IMR-90 (cell line): ENCODE measurements at regions not wholly inside any gene's neighbourhood (a gene's known extent, or its start where the extent isn't known, plus 50 kb on each side); places are given as distances from the start of the nearest gene placed in this dataset.

Source experiments
- ATAC-seq: fragments of 200-7000 bp; cut with Tn5 transposase; 2 replicates; pipeline ENCODE4 v1.9.1; 2020; ENCODE audit warnings: low read depth, mild to moderate bottlenecking, moderate library complexity
- BruUV-seq: library from RNA; stranded (reverse); fragments of 400-500 nt; replicated peaks from 2 replicates; lab custom pipeline; 2021; lab: Mats Ljungman, UMichigan
- CTCF ChIA-PET: fragments of 300-600 bp; formaldehyde crosslinking; extraction: SDS; loops from one replicate; lab custom pipeline; 2021; ENCODE audit warnings: antibody characterized with exemption; lab: Yijun Ruan, JAX
- POLR2A ChIA-PET: fragments of 300-600 bp; sonication (Branson Sonifier 250); formaldehyde crosslinking; loops from one replicate; lab custom pipeline; 2022; ENCODE audit warnings: antibody characterized with exemption; ENCODE audit not compliant: unreplicated experiment; lab: Charles Lee
- DNase-seq: peaks from one replicate; pipeline ENCODE4 v3.0.0; 2013
- H2AFZ ChIP-seq: replicated peaks from 2 replicates; pipeline ENCODE3; 2013; ENCODE audit warnings: low read length, mild to moderate bottlenecking; ENCODE audit not compliant: poor library complexity
- H2AK5ac ChIP-seq: 2 replicates; pipeline ENCODE4 v1.6.1; 2013; ENCODE audit warnings: low read depth, low read length, inconsistent platforms
- H2AK9ac ChIP-seq: replicated peaks from 2 replicates; pipeline ENCODE3; 2013; ENCODE audit warnings: mild to moderate bottlenecking, low read depth, low read length, moderate library complexity; ENCODE audit not compliant: poor library complexity
- H2BK120ac ChIP-seq: 2 replicates; pipeline ENCODE4 v1.6.1; 2013; ENCODE audit warnings: low read depth, low read length, inconsistent platforms
- H2BK15ac ChIP-seq: 3 replicates; pipeline ENCODE4 v1.6.1; 2013; ENCODE audit warnings: low read depth, low read length, inconsistent platforms
- H2BK20ac ChIP-seq: 2 replicates; pipeline ENCODE4 v1.6.1; 2013; ENCODE audit warnings: low read depth, mild to moderate bottlenecking, inconsistent platforms, low read length, moderate library complexity
- H2BK5ac ChIP-seq: 2 replicates; pipeline ENCODE4 v1.6.1; 2013; ENCODE audit warnings: mild to moderate bottlenecking, low read depth, low read length, inconsistent platforms; ENCODE audit not compliant: poor library complexity, severe bottlenecking
- H3K14ac ChIP-seq: replicated peaks from 2 replicates; pipeline ENCODE4 v1.6.1; 2013; ENCODE audit warnings: low read depth, low read length, inconsistent platforms
- H3K18ac ChIP-seq: 2 replicates; pipeline ENCODE4 v1.6.1; 2013; ENCODE audit warnings: low read depth, low read length, control low read depth
- H3K23ac ChIP-seq: 2 replicates; pipeline ENCODE4 v1.6.1; 2013; ENCODE audit warnings: low read depth, low read length, inconsistent platforms
- H3K27ac ChIP-seq: 2 replicates; pipeline ENCODE4 v1.5.1; 2013; ENCODE audit warnings: mild to moderate bottlenecking, control low read depth, low read length; ENCODE audit not compliant: insufficient read depth
- H3K27me3 ChIP-seq: 2 replicates; pipeline ENCODE4 v1.6.1; 2013; ENCODE audit warnings: low read length; ENCODE audit not compliant: control insufficient read depth, insufficient read depth
- H3K36me3 ChIP-seq: 2 replicates; pipeline ENCODE4 v1.6.1; 2013; ENCODE audit warnings: low read length, mixed read lengths; ENCODE audit not compliant: control insufficient read depth, insufficient read depth
- H3K4ac ChIP-seq: 2 replicates; pipeline ENCODE4 v1.6.1; 2013; ENCODE audit warnings: low read depth, low read length, inconsistent platforms
- H3K4me1 ChIP-seq: 2 replicates; pipeline ENCODE4 v1.6.1; 2013; ENCODE audit warnings: low read length, mixed read lengths; ENCODE audit not compliant: control insufficient read depth, insufficient read depth
- H3K4me2 ChIP-seq: 2 replicates; pipeline ENCODE4 v1.6.1; 2013; ENCODE audit warnings: low read depth, mild to moderate bottlenecking, control low read depth, low read length, moderate library complexity
- H3K4me3 ChIP-seq: 2 replicates; pipeline ENCODE4 v1.5.1; 2013; ENCODE audit warnings: low read depth, mild to moderate bottlenecking, control low read depth, low read length, moderate library complexity; ENCODE audit not compliant: insufficient read depth
- H3K56ac ChIP-seq: 2 replicates; pipeline ENCODE4 v1.6.1; 2013; ENCODE audit warnings: low read length, inconsistent platforms; ENCODE audit not compliant: insufficient read depth; ENCODE audit errors: extremely low read depth
- H3K79me1 ChIP-seq, 2 experiments: 2 replicates each; pipeline ENCODE4 v1.6.1; 2013; ENCODE audit warnings: low read length in 2 of 2, inconsistent platforms in 1 of 2, low read depth in 1 of 2
- H3K9ac ChIP-seq: 2 replicates; pipeline ENCODE4 v1.6.1; 2013; ENCODE audit warnings: low read depth, low read length, control low read depth
- H3K9me1 ChIP-seq: 2 replicates; pipeline ENCODE4 v1.6.1; 2013; ENCODE audit warnings: low read length, inconsistent platforms; ENCODE audit not compliant: insufficient read depth
- H3K9me3 ChIP-seq: 2 replicates; pipeline ENCODE4 v1.6.1; 2013; ENCODE audit warnings: low read length; ENCODE audit not compliant: control insufficient read depth, insufficient read depth
- H4K20me1 ChIP-seq: 2 replicates; pipeline ENCODE4 v1.6.1; 2013; ENCODE audit warnings: low read length, inconsistent platforms; ENCODE audit not compliant: insufficient read depth
- H4K5ac ChIP-seq: 2 replicates; pipeline ENCODE4 v1.6.1; 2013; ENCODE audit warnings: mild to moderate bottlenecking, low read depth, low read length, control low read depth
- H4K8ac ChIP-seq, 2 experiments: 2 replicates each; pipeline ENCODE4 v1.6.1; 2013; ENCODE audit warnings: low read depth in 2 of 2, low read length in 2 of 2, control low read depth in 1 of 2, inconsistent platforms in 1 of 2
- H4K91ac ChIP-seq: 2 replicates; pipeline ENCODE4 v1.6.1; 2013; ENCODE audit warnings: low read depth, low read length, inconsistent platforms; ENCODE audit not compliant: insufficient read depth
- BHLHE40 ChIP-seq: fragments of 150-350 bp; IDR thresholded peaks from 2 replicates; pipeline ENCODE4 v1.6.1; 2016; ENCODE audit warnings: mild to moderate bottlenecking, low read depth, low read length
- CEBPB ChIP-seq: IDR thresholded peaks from 2 replicates; pipeline ENCODE4 v1.6.1; 2012; ENCODE audit warnings: low read depth, low read length, improper control_type of control experiment
- CHD1 ChIP-seq: IDR thresholded peaks from 2 replicates; pipeline ENCODE4 v1.6.1; 2012; ENCODE audit warnings: low read depth, low read length, improper control_type of control experiment
- FOS ChIP-seq: fragments of 150-350 bp; IDR thresholded peaks from 2 replicates; pipeline ENCODE4 v1.6.1; 2016; ENCODE audit warnings: low read depth, low read length
- MAFK ChIP-seq: IDR thresholded peaks from 2 replicates; pipeline ENCODE4 v1.6.1; 2012; ENCODE audit warnings: low read depth, low read length, improper control_type of control experiment
- MAZ ChIP-seq: IDR thresholded peaks from 2 replicates; pipeline ENCODE4 v1.6.1; 2012; ENCODE audit warnings: low read depth, mild to moderate bottlenecking, low read length, improper control_type of control experiment, moderate library complexity, borderline replicate concordance
- MXI1 ChIP-seq: IDR thresholded peaks from 2 replicates; pipeline ENCODE4 v1.6.1; 2012; ENCODE audit warnings: low read depth, mild to moderate bottlenecking, low read length, moderate library complexity, borderline replicate concordance
- NFE2L2 ChIP-seq: fragments of 150-350 bp; IDR thresholded peaks from 2 replicates; pipeline ENCODE4 v1.6.1; 2016; ENCODE audit warnings: low read depth, mild to moderate bottlenecking, low read length
- POLR2A ChIP-seq: IDR thresholded peaks from 2 replicates; pipeline ENCODE4 v1.6.1; 2012; ENCODE audit warnings: mild to moderate bottlenecking, low read depth, low read length
- RAD21 ChIP-seq: IDR thresholded peaks from 2 replicates; pipeline ENCODE4 v1.6.1; 2012; ENCODE audit warnings: low read length, improper control_type of control experiment
- RCOR1 ChIP-seq: IDR thresholded peaks from 2 replicates; pipeline ENCODE4 v1.6.1; 2012; ENCODE audit warnings: mild to moderate bottlenecking, low read length, improper control_type of control experiment; ENCODE audit not compliant: insufficient replicate concordance
- RFX5 ChIP-seq: IDR thresholded peaks from 2 replicates; pipeline ENCODE4 v1.8.0; 2012; ENCODE audit warnings: low read depth, mild to moderate bottlenecking, low read length, moderate library complexity
- WGBS, 2 experiments: methylation state at CpG; one replicate each; pipeline versions ENCODE4 v1.1.5 to v1.1.7; 2013; ENCODE audit warnings: missing lambda C conversion rate in 2 of 2; ENCODE audit not compliant: insufficient read length in 1 of 2; ENCODE audit errors: extremely low coverage in 2 of 2; 5-methylcytosine and 5-hydroxymethylcytosine counted together
- dilution Hi-C: fragments of 300-500 bp; cut with HindIII; formaldehyde crosslinking; loops from one replicate; pipeline ENCODE4 v1.14.3; 2018; ENCODE audit warnings: low sequenced_read_pairs; ENCODE audit not compliant: unreplicated experiment
- in situ Hi-C: fragments of 300-500 bp; cut with MboI; formaldehyde crosslinking; loops from 3 replicates; pipeline ENCODE4 v1.14.3; 2019; ENCODE audit warnings: low sequenced_read_pairs, inconsistent platforms, mixed read lengths
- intact Hi-C: fragments of 100-400 bp; cut with micrococcal nuclease; formaldehyde crosslinking; loops from 2 replicates; pipeline ENCODE4 v1.10.0; 2022
- TF ChIP-seq, protein P1 (sequence below): fragments of 150-350 bp; IDR thresholded peaks from 2 replicates; pipeline ENCODE4 v1.6.1; 2016; ENCODE audit warnings: low read depth, mild to moderate bottlenecking, low read length, moderate library complexity, borderline replicate concordance
- TF ChIP-seq, protein P2 (sequence below): fragments of 150-350 bp; IDR thresholded peaks from 2 replicates; pipeline ENCODE4 v1.6.1; 2017; ENCODE audit warnings: mild to moderate bottlenecking, antibody characterized with exemption, low read length, low read depth

DNA sequence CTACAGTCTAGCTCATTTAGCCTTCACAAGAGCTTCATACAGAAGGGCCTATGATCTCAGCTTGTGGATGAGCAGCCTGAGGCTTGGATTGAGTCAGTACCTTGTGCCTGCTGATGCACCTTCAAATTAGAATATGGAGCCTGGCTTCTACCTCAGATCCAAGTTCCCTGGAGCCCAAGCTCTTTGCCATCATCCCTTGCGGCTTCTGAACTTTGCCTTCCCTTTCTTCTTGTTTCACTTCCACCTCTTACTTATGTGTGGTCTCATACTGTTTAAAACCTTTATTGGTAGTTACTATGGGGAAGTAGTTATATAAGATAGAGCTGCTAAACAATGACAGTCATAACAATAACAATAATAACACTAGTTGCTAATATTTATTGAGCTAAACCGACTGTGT, 84.3 kb upstream of the AFF2 start:
- no peak for ATAC-seq
- H3K9me3 ChIP-seq: no peaks in the 10 kb centered on the region
- H3K4me3 ChIP-seq: no peak overlapping the region
- H3K27me3 ChIP-seq: no peaks in the 10 kb centered on the region
- intact Hi-C loops (no loop called here), dilution Hi-C loops (no loop called here), in situ Hi-C loops (no loop called here)
- ChIA-PET POLR2A (no interaction called here), CTCF (no interaction called here)
- no peak overlapping the region for H3K18ac ChIP-seq
- H2BK15ac ChIP-seq: no peak overlapping the region
- WGBS, 2 experiments: no CpG with 5 or more reads among the region's 2 CpGs
- no peaks in the 10 kb centered on the region for H3K36me3 ChIP-seq
- H4K91ac ChIP-seq: no peak overlapping the region
- no TSS peak for BruUV-seq
- H3K4me1 ChIP-seq: no peaks in the 10 kb centered on the region
- H3K14ac ChIP-seq: no peak overlapping the region
- no peak overlapping the region for H2AK9ac ChIP-seq
- no peak overlapping the region for H3K23ac ChIP-seq
- H4K5ac ChIP-seq: no peak overlapping the region
- H3K4me2 ChIP-seq: no peak overlapping the region
- TF ChIP-seq MAFK (no peak), NFE2L2 (no peak), CHD1 (no peak), BHLHE40 (no peak), POLR2A (no peak), RAD21 (no peak), MXI1 (no peak), MAZ (no peak), RFX5 (no peak), CEBPB (no peak), RCOR1 (no peak), FOS (no peak)
- TF ChIP-seq, protein P1, sequence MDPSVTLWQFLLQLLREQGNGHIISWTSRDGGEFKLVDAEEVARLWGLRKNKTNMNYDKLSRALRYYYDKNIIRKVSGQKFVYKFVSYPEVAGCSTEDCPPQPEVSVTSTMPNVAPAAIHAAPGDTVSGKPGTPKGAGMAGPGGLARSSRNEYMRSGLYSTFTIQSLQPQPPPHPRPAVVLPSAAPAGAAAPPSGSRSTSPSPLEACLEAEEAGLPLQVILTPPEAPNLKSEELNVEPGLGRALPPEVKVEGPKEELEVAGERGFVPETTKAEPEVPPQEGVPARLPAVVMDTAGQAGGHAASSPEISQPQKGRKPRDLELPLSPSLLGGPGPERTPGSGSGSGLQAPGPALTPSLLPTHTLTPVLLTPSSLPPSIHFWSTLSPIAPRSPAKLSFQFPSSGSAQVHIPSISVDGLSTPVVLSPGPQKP: no peak
- TF ChIP-seq, protein P2, sequence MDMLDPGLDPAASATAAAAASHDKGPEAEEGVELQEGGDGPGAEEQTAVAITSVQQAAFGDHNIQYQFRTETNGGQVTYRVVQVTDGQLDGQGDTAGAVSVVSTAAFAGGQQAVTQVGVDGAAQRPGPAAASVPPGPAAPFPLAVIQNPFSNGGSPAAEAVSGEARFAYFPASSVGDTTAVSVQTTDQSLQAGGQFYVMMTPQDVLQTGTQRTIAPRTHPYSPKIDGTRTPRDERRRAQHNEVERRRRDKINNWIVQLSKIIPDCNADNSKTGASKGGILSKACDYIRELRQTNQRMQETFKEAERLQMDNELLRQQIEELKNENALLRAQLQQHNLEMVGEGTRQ: no peak
- no peak overlapping the region for H2BK20ac ChIP-seq
- no peak overlapping the region for H2AFZ ChIP-seq
- no peak overlapping the region for H3K27ac ChIP-seq
- no peak overlapping the region for H3K9ac ChIP-seq
- no peak overlapping the region for H3K4ac ChIP-seq
- H2BK5ac ChIP-seq: no peak overlapping the region
- no peak overlapping the region for H3K56ac ChIP-seq
- no peaks in the 10 kb centered on the region for H4K20me1 ChIP-seq
- H3K9me1 ChIP-seq: no peaks in the 10 kb centered on the region
- no peaks in the 10 kb centered on the region for H3K79me1 ChIP-seq
- H2AK5ac ChIP-seq: no peak overlapping the region
- H4K8ac ChIP-seq: no peak overlapping the region
- no peak for DNase-seq
- H2BK120ac ChIP-seq: no peak overlapping the region
